HepG2 (cell line): ENCODE measurements at regions not wholly inside any gene's neighbourhood (a gene's known extent, or its start where the extent isn't known, plus 50 kb on each side); places are given as distances from the start of the nearest gene placed in this dataset.

Experiments used
- ATAC-seq: fragments of 200-7000 bp; cut with Tn5 transposase; 3 replicates; pipeline ENCODE4 v1.9.1; 2020; ENCODE audit warnings: mild to moderate bottlenecking, moderate library complexity
- BruUV-seq: library from RNA; stranded (reverse); fragments of 400-500 nt; replicated peaks from 2 replicates; lab custom pipeline; 2021; lab: Mats Ljungman, UMichigan
- CTCF ChIA-PET: fragments of 300-600 bp; formaldehyde crosslinking; extraction: SDS; loops from one replicate; lab custom pipeline; 2021; ENCODE audit warnings: low total read pairs, inconsistent platforms, low intra/inter-chr PET ratio; lab: Yijun Ruan, JAX
- POLR2A ChIA-PET: fragments of 350-600 bp; sonication (Branson Sonifier 250); formaldehyde crosslinking; loops from one replicate; lab custom pipeline; 2020; ENCODE audit warnings: antibody characterized with exemption, inconsistent platforms; lab: Yijun Ruan, JAX
- DNase-seq: peaks from one replicate; pipeline ENCODE4 v3.0.0-alpha.2; 2015; ENCODE audit warnings: low spot score
- FAIRE-seq: peaks from 3 replicates; lab custom pipeline; 2011; peaks lifted over from hg19 to GRCh38; lab: Jason Lieb, UNC
- H2AFZ ChIP-seq: one replicate; pipeline ENCODE4 v1.6.1; 2011; ENCODE audit warnings: low read length, inconsistent platforms
- H3K27ac ChIP-seq: fragments of 300-600 bp; 3 replicates; pipeline ENCODE4 v1.8.0; 2011; ENCODE audit warnings: mixed run types, mild to moderate bottlenecking, mixed read lengths, low read length, inconsistent platforms; ENCODE audit not compliant: insufficient read depth; ENCODE audit errors: extremely low read length
- H3K27me3 ChIP-seq, 2 experiments: fragments of 200-600 bp in 1 of 2; 2 replicates in 1 of 2; 3 replicates in 1 of 2; pipeline versions ENCODE4 v1.6.0 to v1.8.0; 2011; ENCODE audit warnings: low read length in 2 of 2, mild to moderate bottlenecking in 2 of 2, moderate library complexity in 2 of 2, inconsistent platforms in 1 of 2; ENCODE audit not compliant: insufficient read depth in 2 of 2, control insufficient read depth in 1 of 2
- H3K36me3 ChIP-seq, 2 experiments: fragments of 200-600 bp in 1 of 2; replicated peaks in 1 of 2; 2 replicates in 1 of 2; 3 replicates in 1 of 2; pipeline versions ENCODE4 v1.5.1 to v1.8.0; 2011; ENCODE audit warnings: low read length in 2 of 2, inconsistent platforms in 1 of 2; ENCODE audit not compliant: insufficient read depth in 2 of 2, control insufficient read depth in 1 of 2
- H3K4me1 ChIP-seq: 2 replicates; pipeline ENCODE4 v1.5.1; 2012; ENCODE audit warnings: low read length, inconsistent platforms; ENCODE audit not compliant: insufficient read depth
- H3K4me2 ChIP-seq: 2 replicates; pipeline ENCODE4 v1.6.0; 2011; ENCODE audit warnings: low read depth, low read length, inconsistent platforms
- H3K4me3 ChIP-seq, 3 experiments: fragments of 200-600 bp in 1 of 3; sonication (generic), shearing (Covaris generic) in 1 of 3; replicated peaks in 1 of 3; 2 replicates each; pipeline ENCODE4 v1.5.1; 2011 to 2016; ENCODE audit warnings: low read length in 3 of 3, inconsistent platforms in 2 of 3, low read depth in 2 of 3, mild to moderate bottlenecking in 2 of 3, control low read depth in 1 of 3, mixed read lengths in 1 of 3; ENCODE audit not compliant: insufficient read depth in 1 of 3
- H3K79me2 ChIP-seq: one replicate; pipeline ENCODE4 v1.6.1; 2011; ENCODE audit warnings: low read length, inconsistent platforms; ENCODE audit not compliant: insufficient read depth
- H3K9ac ChIP-seq: 2 replicates; pipeline ENCODE4 v1.6.0; 2011; ENCODE audit warnings: mild to moderate bottlenecking, low read depth, low read length, inconsistent platforms; ENCODE audit not compliant: insufficient read depth
- H3K9me3 ChIP-seq: 2 replicates; pipeline ENCODE4 v1.5.1; 2012; ENCODE audit warnings: mild to moderate bottlenecking, low read length
- H4K20me1 ChIP-seq: 2 replicates; pipeline ENCODE4 v1.6.0; 2011; ENCODE audit warnings: inconsistent platforms, mild to moderate bottlenecking, low read length, moderate library complexity; ENCODE audit not compliant: insufficient read depth
- ASH2L ChIP-seq: fragments of 300-600, 200-600 bp; sonication (generic); IDR thresholded peaks from 2 replicates; pipeline ENCODE4 v1.7.0; 2017; ENCODE audit warnings: low read depth, mild to moderate bottlenecking, moderate library complexity, mixed read lengths, low read length; ENCODE audit not compliant: insufficient read length
- E2F5 ChIP-seq: sonication (generic); formaldehyde crosslinking; conservative IDR thresholded peaks from 2 replicates; pipeline ENCODE4 v1.4.0; 2020; ENCODE audit warnings: missing genetic modification reagents
- EP300 ChIP-seq, 3 experiments: sonication (generic) in 1 of 3; formaldehyde crosslinking in 1 of 3; IDR thresholded peaks; 2 replicates each; pipeline versions ENCODE4 v1.5.1 to v1.6.1; 2011 to 2020; ENCODE audit warnings: low read depth in 2 of 3, low read length in 2 of 3, borderline replicate concordance in 1 of 3, improper control_type of control experiment in 1 of 3, mild to moderate bottlenecking in 1 of 3, missing genetic modification reagents in 1 of 3, moderate library complexity in 1 of 3
- GABPA ChIP-seq, 2 experiments: IDR thresholded peaks; 2 replicates each; pipeline ENCODE4 v1.6.1; 2011 to 2016; ENCODE audit warnings: low read depth in 2 of 2, low read length in 1 of 2, missing biosample characterization in 1 of 2, missing genetic modification characterization in 1 of 2
- HMGA1 ChIP-seq: sonication (generic); formaldehyde crosslinking; conservative IDR thresholded peaks from 2 replicates; pipeline ENCODE4 v1.4.0; 2020; ENCODE audit warnings: missing genetic modification reagents
- KLF11 ChIP-seq: IDR thresholded peaks from 2 replicates; pipeline ENCODE4 v1.6.1; 2016; ENCODE audit warnings: missing compliant biosample characterization
- KMT2A ChIP-seq: sonication (generic); formaldehyde crosslinking; IDR thresholded peaks from 2 replicates; pipeline ENCODE4 v1.4.0; 2020; ENCODE audit warnings: missing genetic modification reagents
- MAFK ChIP-seq, 2 experiments: IDR thresholded peaks in 1 of 2; conservative IDR thresholded peaks in 1 of 2; 2 replicates each; pipeline ENCODE4 v1.6.1; 2011; ENCODE audit warnings: improper control_type of control experiment in 2 of 2, low read length in 2 of 2
- NR2F1 ChIP-seq, 2 experiments: fragments of 450-650 bp in 1 of 2; formaldehyde crosslinking in 1 of 2; IDR thresholded peaks; 2 replicates each; pipeline versions ENCODE4 v1.5.0 to v1.6.1; 2016 to 2020; ENCODE audit warnings: mild to moderate bottlenecking in 1 of 2, missing compliant biosample characterization in 1 of 2, missing genetic modification reagents in 1 of 2, moderate library complexity in 1 of 2
- ZBTB7A ChIP-seq: sonication (generic); formaldehyde crosslinking; IDR thresholded peaks from 2 replicates; pipeline ENCODE4 v1.8.0; 2022; ENCODE audit warnings: mild to moderate bottlenecking, missing genetic modification reagents
- ZNF136 ChIP-seq: sonication (generic); formaldehyde crosslinking; IDR thresholded peaks from 2 replicates; pipeline ENCODE4 v1.8.1; 2022; ENCODE audit warnings: low read depth, mild to moderate bottlenecking, moderate library complexity, missing genetic modification reagents
- ZNF501 ChIP-seq: sonication (generic); formaldehyde crosslinking; IDR thresholded peaks from 2 replicates; pipeline ENCODE4 v1.5.1; 2020; ENCODE audit warnings: mild to moderate bottlenecking, moderate library complexity, missing genetic modification reagents
- ZNF510 ChIP-seq: sonication (generic); formaldehyde crosslinking; IDR thresholded peaks from 2 replicates; pipeline ENCODE4 v1.4.0; 2020; ENCODE audit warnings: low read depth, mild to moderate bottlenecking, missing genetic modification reagents
- ZNF549 ChIP-seq: sonication (generic); formaldehyde crosslinking; IDR thresholded peaks from 2 replicates; pipeline ENCODE4 v1.5.0; 2020; ENCODE audit warnings: missing genetic modification reagents
- ZNF703 ChIP-seq: sonication (generic); formaldehyde crosslinking; IDR thresholded peaks from 2 replicates; pipeline ENCODE4 v1.5.1; 2020; ENCODE audit warnings: missing genetic modification reagents, mild to moderate bottlenecking, moderate library complexity, borderline replicate concordance
- WGBS: methylation state at CpG from one replicate; pipeline ENCODE4 v1.1.6; 2017; ENCODE audit warnings: low lambda C conversion rate; 5-methylcytosine and 5-hydroxymethylcytosine counted together
- in situ Hi-C: cut with HindIII; loops from 2 replicates; pipeline ENCODE4 v1.10.0; 2017; ENCODE audit warnings: low pct_unique_long_range_greater_than_20kb; ENCODE audit not compliant: extremely low pct_ligation_motif_present
- intact Hi-C: fragments of 100-400 bp; cut with micrococcal nuclease; formaldehyde crosslinking; loops from one replicate; pipeline ENCODE4 v1.10.0; 2022; ENCODE audit not compliant: unreplicated experiment
- TF ChIP-seq, protein P1 (sequence below): sonication (generic); formaldehyde crosslinking; IDR thresholded peaks from 2 replicates; pipeline ENCODE4 v1.4.0; 2020; ENCODE audit warnings: missing genetic modification reagents

DNA sequence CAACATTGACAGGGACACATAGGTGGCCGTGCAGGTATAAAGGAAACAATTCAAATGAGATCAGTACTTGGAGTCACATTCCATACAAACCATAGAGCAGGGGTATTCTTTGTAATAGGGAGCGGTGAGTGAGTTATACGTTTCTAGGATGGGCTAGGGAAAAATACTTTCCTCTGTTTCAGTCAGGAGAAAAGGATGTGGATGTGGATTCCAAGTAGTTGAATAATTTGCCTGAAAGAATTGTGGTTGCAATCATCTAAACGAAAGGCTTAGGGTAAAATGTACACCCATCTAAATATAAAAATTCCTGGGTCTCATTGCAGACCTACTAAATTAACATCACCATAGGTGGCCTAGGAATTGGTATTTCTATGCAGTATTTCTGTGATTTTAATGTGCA lies 270.7 kb upstream of the IGFBP3 start:
- ChIA-PET POLR2A (no interaction called here), CTCF (no interaction called here)
- Histone ChIP-seq H3K27me3 (no peaks in the 10 kb centered on the region), H2AFZ (no peak overlapping the region), H3K4me3 (no peak overlapping the region), H3K36me3 (no peaks in the 10 kb centered on the region), H3K79me2 (no peaks in the 10 kb centered on the region), H3K27ac (no peak overlapping the region)
- in situ Hi-C loops: no loop called here
- 26% methylated on average over 4 of the region's 4 CpGs for WGBS
- intact Hi-C loops: no loop called here
- FAIRE-seq: no peak
- BruUV-seq: no TSS peak
- TF ChIP-seq KMT2A (CRISPR knock-in tag): no peak
- TF ChIP-seq NR2F1 (CRISPR knock-in tag; IDR thresholded peaks at IDR 0.05): no peak
- TF ChIP-seq, protein P1, sequence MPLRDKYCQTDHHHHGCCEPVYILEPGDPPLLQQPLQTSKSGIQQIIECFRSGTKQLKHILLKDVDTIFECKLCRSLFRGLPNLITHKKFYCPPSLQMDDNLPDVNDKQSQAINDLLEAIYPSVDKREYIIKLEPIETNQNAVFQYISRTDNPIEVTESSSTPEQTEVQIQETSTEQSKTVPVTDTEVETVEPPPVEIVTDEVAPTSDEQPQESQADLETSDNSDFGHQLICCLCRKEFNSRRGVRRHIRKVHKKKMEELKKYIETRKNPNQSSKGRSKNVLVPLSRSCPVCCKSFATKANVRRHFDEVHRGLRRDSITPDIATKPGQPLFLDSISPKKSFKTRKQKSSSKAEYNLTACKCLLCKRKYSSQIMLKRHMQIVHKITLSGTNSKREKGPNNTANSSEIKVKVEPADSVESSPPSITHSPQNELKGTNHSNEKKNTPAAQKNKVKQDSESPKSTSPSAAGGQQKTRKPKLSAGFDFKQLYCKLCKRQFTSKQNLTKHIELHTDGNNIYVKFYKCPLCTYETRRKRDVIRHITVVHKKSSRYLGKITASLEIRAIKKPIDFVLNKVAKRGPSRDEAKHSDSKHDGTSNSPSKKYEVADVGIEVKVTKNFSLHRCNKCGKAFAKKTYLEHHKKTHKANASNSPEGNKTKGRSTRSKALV (CRISPR knock-in tag): no peak
- TF ChIP-seq KLF11 (CRISPR knock-in tag): no peak
- TF ChIP-seq, all 625 proteins: peak for 0
- H3K4me2 ChIP-seq: no peak overlapping the region
- no peak for ATAC-seq
- no peaks in the 10 kb centered on the region for H3K4me1 ChIP-seq
- H3K9me3 ChIP-seq: no peaks in the 10 kb centered on the region
- no peak overlapping the region for H3K9ac ChIP-seq
- DNase-seq: no peak
- H4K20me1 ChIP-seq: no peaks in the 10 kb centered on the region

DNA sequence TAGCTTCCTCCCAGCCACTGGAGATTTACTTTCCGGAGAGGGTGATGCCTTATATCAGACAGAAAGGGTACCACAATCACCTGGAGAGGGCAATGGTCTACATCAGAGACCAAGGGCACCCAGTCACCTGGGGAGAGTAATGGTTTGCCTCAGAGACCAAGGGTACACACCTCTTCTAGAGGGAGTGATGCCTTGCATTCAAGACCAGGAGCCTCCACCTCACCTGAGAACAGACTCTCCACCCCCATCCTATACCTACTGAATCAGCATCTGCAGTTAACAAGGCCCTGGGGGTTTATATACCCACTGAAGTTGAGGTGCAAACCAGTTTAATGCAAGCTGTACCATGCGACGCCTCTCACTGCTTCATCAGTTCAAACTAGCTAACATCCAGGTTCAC lies 270.2 kb upstream of the IGFBP3 start:
- Histone ChIP-seq H3K9me3 (no peaks in the 10 kb centered on the region), H4K20me1 (no peaks in the 10 kb centered on the region), H3K79me2 (no peaks in the 10 kb centered on the region), H3K9ac (no peak overlapping the region), H3K4me3 (no peak overlapping the region), H2AFZ (no peak overlapping the region), H3K4me2 (no peak overlapping the region), H3K27me3 (no peaks in the 10 kb centered on the region), H3K36me3 (no peaks in the 10 kb centered on the region), H3K4me1 (no peaks in the 10 kb centered on the region), H3K27ac (no peak overlapping the region)
- intact Hi-C loops (no loop called here), in situ Hi-C loops (no loop called here)
- DNase-seq (no peak), FAIRE-seq (no peak), ATAC-seq (no peak)
- POLR2A ChIA-PET: no interaction called here
- BruUV-seq: no TSS peak
- TF ChIP-seq EP300 (IDR thresholded peaks at IDR 0.05; ENCODE audit: low read depth in 2 of 2, low read length in 2 of 2) (no peak), EP300 (CRISPR knock-in tag; IDR thresholded peaks at IDR 0.05; ENCODE audit: borderline replicate concordance) (no peak), E2F5 (CRISPR knock-in tag) (no peak), ZNF549 (no peak), GABPA (IDR thresholded peaks at IDR 0.05; ENCODE audit: low read depth, low read length) (no peak), GABPA (CRISPR knock-in tag; IDR thresholded peaks at IDR 0.05; ENCODE audit: low read depth) (no peak), HMGA1 (CRISPR knock-in tag) (no peak), ZNF510 (no peak), MAFK (conservative IDR thresholded peaks at IDR 0.05 in 1 of 2, IDR thresholded peaks at IDR 0.05 in 1 of 2; ENCODE audit: low read length in 2 of 2) (no peak), ZNF136 (CRISPR knock-in tag) (no peak), ZBTB7A (CRISPR knock-in tag) (no peak), ZNF501 (CRISPR knock-in tag) (no peak), ASH2L (no peak), ZNF703 (CRISPR knock-in tag) (no peak)
- WGBS: 61% methylated on average over 3 of the region's 3 CpGs
- CTCF ChIA-PET: no interaction called here
